Nephron progenitor cell (in vitro differentiated cells): ENCODE measurements at regions not wholly inside any gene's neighbourhood (a gene's known extent, or its start where the extent isn't known, plus 50 kb on each side); places are given as distances from the start of the nearest gene placed in this dataset.

ENCODE experiments used
- DNase-seq: peaks from one replicate; pipeline ENCODE4 v3.0.0; 2021
- H3K27ac Mint-ChIP-seq: 2 replicates; pipeline ENCODE4 v1.8.0; 2021; ENCODE audit warnings: mild to moderate bottlenecking, moderate library complexity, mixed read lengths
- H3K27me3 Mint-ChIP-seq: 2 replicates; pipeline ENCODE4 v1.8.0; 2021; ENCODE audit warnings: mild to moderate bottlenecking, low read depth, mixed read lengths; ENCODE audit not compliant: poor library complexity
- H3K36me3 Mint-ChIP-seq: 2 replicates; pipeline ENCODE4 v1.8.0; 2021; ENCODE audit warnings: low read depth, mixed read lengths
- H3K4me1 Mint-ChIP-seq: 2 replicates; pipeline ENCODE4 v1.8.0; 2021; ENCODE audit warnings: mixed read lengths
- H3K4me3 Mint-ChIP-seq: 2 replicates; pipeline ENCODE4 v1.8.0; 2021; ENCODE audit warnings: mild to moderate bottlenecking, moderate library complexity, mixed read lengths
- H3K9me3 Mint-ChIP-seq: 2 replicates; pipeline ENCODE4 v1.8.0; 2021; ENCODE audit warnings: mild to moderate bottlenecking, moderate library complexity, mixed read lengths
- CTCF ChIP-seq: fragments of 200-600 bp; sonication (generic); IDR thresholded peaks from 2 replicates; pipeline ENCODE4 v1.5.0; 2021; ENCODE audit warnings: antibody characterized with exemption

GRCh38 chr2:83654091-83654611, 804.9 kb downstream of the SUCLG1 start:
- Mint-ChIP-seq H3K27ac (no peak overlapping the region), H3K36me3 (no peaks in the 10 kb centered on the region), H3K9me3 (no peaks in the 10 kb centered on the region), H3K4me1 (no peaks in the 10 kb centered on the region), H3K4me3 (no peak overlapping the region), H3K27me3 (no peaks in the 10 kb centered on the region)
- no peak for DNase-seq
- no peak for TF ChIP-seq CTCF

DNA sequence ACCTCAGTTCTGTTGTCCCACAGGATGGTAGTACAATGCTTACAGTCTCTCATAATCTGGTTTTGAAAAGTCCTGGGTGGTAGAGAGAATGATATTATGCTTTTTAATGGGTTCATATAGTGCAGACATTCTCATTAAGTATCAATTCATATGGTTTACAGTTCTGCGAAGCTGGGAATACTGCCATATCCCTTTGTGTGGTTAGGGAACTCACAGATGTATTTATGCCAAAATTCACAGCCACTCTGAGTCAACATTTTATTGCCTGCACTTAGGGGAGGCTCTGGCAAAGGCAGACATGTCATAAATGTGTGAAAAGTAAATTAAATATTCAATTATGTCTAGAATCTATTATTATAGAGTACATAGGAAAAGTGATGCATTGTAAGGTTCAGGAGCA, 808.2 kb downstream of the SUCLG1 start:
- no peak for DNase-seq
- H3K9me3 Mint-ChIP-seq: no peaks in the 10 kb centered on the region
- H3K27ac Mint-ChIP-seq: no peak overlapping the region
- H3K36me3 Mint-ChIP-seq: no peaks in the 10 kb centered on the region
- TF ChIP-seq CTCF: no peak
- no peaks in the 10 kb centered on the region for H3K4me1 Mint-ChIP-seq
- H3K27me3 Mint-ChIP-seq: no peaks in the 10 kb centered on the region
- H3K4me3 Mint-ChIP-seq: no peak overlapping the region

- no peak overlapping the region for H3K27ac Mint-ChIP-seq
- H3K27me3 Mint-ChIP-seq: no peaks in the 10 kb centered on the region
Observed at GRCh38 chr2:83650161-83650560, 808.9 kb downstream of the SUCLG1 start.

DNA sequence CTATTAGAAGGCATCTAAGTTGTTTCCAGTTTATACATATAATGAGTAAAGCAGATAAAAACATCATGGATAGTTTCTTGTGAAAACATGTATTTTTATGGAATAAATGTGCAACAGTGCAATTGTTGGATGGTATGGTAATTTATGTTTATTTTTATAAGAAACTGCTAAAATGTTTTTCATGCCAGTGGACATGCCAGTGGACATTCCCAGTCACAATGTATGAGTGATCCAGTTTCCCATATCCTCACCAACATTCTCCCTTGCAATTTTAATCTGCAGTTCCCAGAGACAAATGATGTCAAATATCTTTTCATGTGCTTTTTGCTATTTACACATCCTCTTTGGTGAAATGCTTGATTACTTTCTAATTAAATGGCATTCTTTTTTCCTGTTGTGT, 818.6 kb downstream of the SUCLG1 start:
- no peak for DNase-seq
- Mint-ChIP-seq H3K27ac (no peak overlapping the region), H3K4me3 (no peak overlapping the region), H3K27me3 (no peaks in the 10 kb centered on the region), H3K4me1 (no peaks in the 10 kb centered on the region), H3K9me3 (no peaks in the 10 kb centered on the region), H3K36me3 (no peaks in the 10 kb centered on the region)
- TF ChIP-seq CTCF: no peak

More at GRCh38 chr2:83650161-83650560, 808.9 kb downstream of the SUCLG1 start:
- Mint-ChIP-seq H3K4me1 (no peaks in the 10 kb centered on the region), H3K4me3 (no peak overlapping the region), H3K9me3 (no peaks in the 10 kb centered on the region), H3K36me3 (no peaks in the 10 kb centered on the region)
- no peak for TF ChIP-seq CTCF
- no peak for DNase-seq

- no peak for TF ChIP-seq CTCF
- DNase-seq: no peak
- Mint-ChIP-seq H3K4me3 (no peak overlapping the region), H3K27me3 (no peaks in the 10 kb centered on the region), H3K27ac (no peak overlapping the region), H3K9me3 (no peaks in the 10 kb centered on the region), H3K36me3 (no peaks in the 10 kb centered on the region), H3K4me1 (no peaks in the 10 kb centered on the region)
Observed at GRCh38 chr2:83633423-83633822, 825.7 kb downstream of the SUCLG1 start.

DNA sequence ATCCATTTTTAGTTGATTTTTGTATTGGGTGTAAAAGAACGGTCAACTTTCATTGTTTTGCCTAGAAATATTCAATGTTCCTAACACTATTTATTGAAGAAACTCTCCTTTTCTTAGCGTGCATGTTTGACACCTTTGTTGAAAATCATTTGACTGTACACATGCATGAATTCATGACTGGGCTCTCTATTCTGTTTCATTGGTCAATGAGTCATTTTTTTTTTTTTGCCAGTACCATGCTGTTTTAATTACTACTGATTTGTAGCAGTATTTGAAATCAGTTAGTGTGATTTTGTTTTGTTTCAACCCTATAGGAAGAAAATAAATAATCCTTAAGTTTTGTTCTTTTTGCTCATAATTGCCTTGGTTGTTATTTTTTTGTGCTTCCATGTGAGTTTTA, 828.7 kb downstream of the SUCLG1 start:
- H3K27ac Mint-ChIP-seq: no peak overlapping the region
- H3K27me3 Mint-ChIP-seq: no peaks in the 10 kb centered on the region
- H3K9me3 Mint-ChIP-seq: no peaks in the 10 kb centered on the region
- H3K4me3 Mint-ChIP-seq: no peak overlapping the region
- TF ChIP-seq CTCF: no peak
- H3K36me3 Mint-ChIP-seq: no peaks in the 10 kb centered on the region
- no peaks in the 10 kb centered on the region for H3K4me1 Mint-ChIP-seq
- DNase-seq: no peak
